NT2/D1 (cell line): ENCODE measurements at regions not wholly inside any gene's neighbourhood (a gene's known extent, or its start where the extent isn't known, plus 50 kb on each side); places are given as distances from the start of the nearest gene placed in this dataset.

ENCODE experiments used
- YY1 ChIP-seq: IDR thresholded peaks from 2 replicates; pipeline ENCODE4 v1.6.1; 2011; ENCODE audit not compliant: insufficient read length, insufficient read depth
- ZNF274 ChIP-seq: IDR thresholded peaks from 2 replicates; pipeline ENCODE4 v1.6.1; 2011; ENCODE audit warnings: mild to moderate bottlenecking, low read depth, low read length

- no peak for TF ChIP-seq YY1
- TF ChIP-seq ZNF274 = no peak
Measured at GRCh38 chr14:54105898-54106297, 149.3 kb upstream of the BMP4 start.
